MCF 10A (cell line): ENCODE measurements at regions not wholly inside any gene's neighbourhood (a gene's known extent, or its start where the extent isn't known, plus 50 kb on each side); places are given as distances from the start of the nearest gene placed in this dataset.
A peak's percentile ranks its signal among the peaks of the same experiment; 100 is the strongest.
"Not testable (repeated sequence)": the region's sequence is repeated elsewhere in the genome, so short reads cannot be mapped to it uniquely, and the experiment has no call there.

Experiments used
- BruUV-seq: library from RNA; stranded (reverse); fragments of 400-500 nt; replicated peaks from 2 replicates; lab custom pipeline; 2021; lab: Mats Ljungman, UMichigan
- CTCF ChIA-PET: fragments of 300-600 bp; sonication (Branson Sonifier 250); formaldehyde crosslinking; extraction: SDS; loops from one replicate; lab custom pipeline; 2021; ENCODE audit warnings: antibody characterized with exemption, inconsistent platforms; lab: Yijun Ruan, JAX
- POLR2A ChIA-PET: fragments of 300-600, 350-650 bp; sonication (Branson Sonifier 250); formaldehyde crosslinking; extraction: SDS; loops from one replicate; lab custom pipeline; 2020; ENCODE audit warnings: antibody characterized with exemption, inconsistent platforms; lab: Yijun Ruan, JAX
- DNase-seq: peaks from one replicate; pipeline ENCODE4 v3.0.0-alpha.2; 2018; ENCODE audit not compliant: unreplicated experiment
- H3K27ac Mint-ChIP-seq: one replicate; pipeline ENCODE4 v1.8.0; 2022; ENCODE audit warnings: mild to moderate bottlenecking, low read depth, mixed read lengths; ENCODE audit not compliant: unreplicated experiment
- H3K27me3 Mint-ChIP-seq: one replicate; pipeline ENCODE4 v1.8.0; 2022; ENCODE audit warnings: mixed read lengths; ENCODE audit not compliant: insufficient read depth, unreplicated experiment
- H3K36me3 Mint-ChIP-seq: one replicate; pipeline ENCODE4 v1.8.0; 2022; ENCODE audit warnings: mild to moderate bottlenecking, moderate library complexity, mixed read lengths; ENCODE audit not compliant: insufficient read depth, unreplicated experiment
- H3K4me1 Mint-ChIP-seq: one replicate; pipeline ENCODE4 v1.8.0; 2022; ENCODE audit warnings: mixed read lengths; ENCODE audit not compliant: insufficient read depth, unreplicated experiment
- H3K4me3 Mint-ChIP-seq: one replicate; pipeline ENCODE4 v1.8.0; 2022; ENCODE audit warnings: mild to moderate bottlenecking, moderate library complexity, mixed read lengths; ENCODE audit not compliant: unreplicated experiment
- H3K9me3 Mint-ChIP-seq: one replicate; pipeline ENCODE4 v1.8.0; 2022; ENCODE audit warnings: mixed read lengths; ENCODE audit not compliant: unreplicated experiment
- intact Hi-C: fragments of 100-400 bp; cut with micrococcal nuclease; formaldehyde crosslinking; loops from 2 replicates; pipeline ENCODE4 v1.14.1; 2022

- H3K27me3 Mint-ChIP-seq, H3K4me3 Mint-ChIP-seq, POLR2A ChIA-PET, H3K4me1 Mint-ChIP-seq, DNase-seq, H3K27ac Mint-ChIP-seq, intact Hi-C loops, H3K9me3 Mint-ChIP-seq, BruUV-seq, CTCF ChIA-PET: not testable (repeated sequence)
- peaks cover 19% of the 10 kb centered on the region for H3K36me3 Mint-ChIP-seq
Observed at GRCh38 chr9:94413665-94414064, 85.2 kb upstream of the NUTM2F start.

- H3K4me1 Mint-ChIP-seq, POLR2A ChIA-PET: not testable (repeated sequence)
Observed at GRCh38 chr9:94415111-94415510, 86.7 kb upstream of the NUTM2F start.

GRCh38 chr9:94420098-94420497, 91.7 kb upstream of the NUTM2F start:
- peak; percentile 15 for DNase-seq
- H3K27ac Mint-ChIP-seq: peak overlapping the region; percentile 31
- H3K9me3 Mint-ChIP-seq, H3K4me3 Mint-ChIP-seq, CTCF ChIA-PET, H3K4me1 Mint-ChIP-seq, BruUV-seq, intact Hi-C loops, POLR2A ChIA-PET, H3K27me3 Mint-ChIP-seq: not testable (repeated sequence)
- peaks cover 21% of the 10 kb centered on the region for H3K36me3 Mint-ChIP-seq

More at GRCh38 chr9:94415111-94415510, 86.7 kb upstream of the NUTM2F start:
- H3K27me3 Mint-ChIP-seq, H3K9me3 Mint-ChIP-seq, H3K27ac Mint-ChIP-seq, DNase-seq, H3K4me3 Mint-ChIP-seq, CTCF ChIA-PET, intact Hi-C loops, BruUV-seq: not testable (repeated sequence)
- peaks cover 21% of the 10 kb centered on the region for H3K36me3 Mint-ChIP-seq

GRCh38 chr9:94421951-94422350, 93.5 kb upstream of the NUTM2F start:
- DNase-seq, CTCF ChIA-PET, H3K4me3 Mint-ChIP-seq, H3K27ac Mint-ChIP-seq, BruUV-seq, H3K9me3 Mint-ChIP-seq, H3K27me3 Mint-ChIP-seq, POLR2A ChIA-PET, H3K4me1 Mint-ChIP-seq, intact Hi-C loops: not testable (repeated sequence)
- H3K36me3 Mint-ChIP-seq: peaks cover 14% of the 10 kb centered on the region

- H3K4me3 Mint-ChIP-seq, intact Hi-C loops: not testable (repeated sequence)
Observed at GRCh38 chr9:94425312-94425711, 96.9 kb upstream of the NUTM2F start.

GRCh38 chr9:94437128-94437527, 108.7 kb upstream of the NUTM2F start:
- BruUV-seq, intact Hi-C loops, H3K9me3 Mint-ChIP-seq, H3K4me1 Mint-ChIP-seq, CTCF ChIA-PET, DNase-seq, H3K27ac Mint-ChIP-seq, H3K4me3 Mint-ChIP-seq, POLR2A ChIA-PET, H3K27me3 Mint-ChIP-seq: not testable (repeated sequence)
- H3K36me3 Mint-ChIP-seq: peaks cover 21% of the 10 kb centered on the region

More at GRCh38 chr9:94425312-94425711, 96.9 kb upstream of the NUTM2F start:
- CTCF ChIA-PET, H3K27ac Mint-ChIP-seq, DNase-seq, H3K27me3 Mint-ChIP-seq, H3K9me3 Mint-ChIP-seq, POLR2A ChIA-PET, H3K36me3 Mint-ChIP-seq, BruUV-seq, H3K4me1 Mint-ChIP-seq: not testable (repeated sequence)

- DNase-seq, H3K27ac Mint-ChIP-seq, CTCF ChIA-PET, H3K4me1 Mint-ChIP-seq, H3K4me3 Mint-ChIP-seq, H3K9me3 Mint-ChIP-seq, H3K27me3 Mint-ChIP-seq, BruUV-seq, intact Hi-C loops, POLR2A ChIA-PET: not testable (repeated sequence)
- H3K36me3 Mint-ChIP-seq: peaks cover 29% of the 10 kb centered on the region
Observed at GRCh38 chr9:94438336-94438735, 109.9 kb upstream of the NUTM2F start.

GRCh38 chr9:94441146-94441545, 112.7 kb upstream of the NUTM2F start:
- POLR2A ChIA-PET, H3K9me3 Mint-ChIP-seq, H3K4me1 Mint-ChIP-seq, H3K4me3 Mint-ChIP-seq, DNase-seq, CTCF ChIA-PET, intact Hi-C loops, H3K27me3 Mint-ChIP-seq, H3K27ac Mint-ChIP-seq, BruUV-seq: not testable (repeated sequence)
- H3K36me3 Mint-ChIP-seq: peaks cover 34% of the 10 kb centered on the region
